Activated CD8-positive, alpha-beta memory T cell treated with anti-CD3 and anti-CD28 coated beads for 4 hours (primary cell): ENCODE measurements at regions not wholly inside any gene's neighbourhood (a gene's known extent, or its start where the extent isn't known, plus 50 kb on each side); places are given as distances from the start of the nearest gene placed in this dataset.

Experiments used
- DNase-seq, 2 donors: peaks; one replicate each; pipeline ENCODE4 v3.0.0-alpha.2; 2020; ENCODE audit warnings: low read depth in 2 of 2

GRCh38 chr14:49999146-49999761 lies 106.4 kb downstream of the ARF6 start:
- DNase-seq = peak; percentile 47 to 65

GRCh38 chr14:49999826-50000379 lies 107.0 kb downstream of the ARF6 start:
- DNase-seq = no peak

GRCh38 chr14:50000380-50001150 lies 107.7 kb downstream of the ARF6 start:
- DNase-seq = peak; percentile 62 to 75

GRCh38 chr14:50001151-50001998 lies 108.5 kb downstream of the ARF6 start:
- peak; percentile 28 to 50 for DNase-seq

GRCh38 chr14:50001999-50002925 lies 109.4 kb downstream of the ARF6 start:
- DNase-seq = peak; percentile 34 to 61

GRCh38 chr14:50002926-50003212 lies 110.0 kb downstream of the ARF6 start:
- no peak for DNase-seq

- peak; percentile 33 to 47 for DNase-seq
Measured at GRCh38 chr14:50003213-50004021, 110.5 kb downstream of the ARF6 start.

- no peak for DNase-seq
Measured at GRCh38 chr14:50006141-50006540, 110.2 kb downstream of the VCPKMT start.

GRCh38 chr14:50007123-50007903 lies 109.1 kb downstream of the VCPKMT start:
- no peak for DNase-seq

- DNase-seq = no peak
Measured at GRCh38 chr14:50008562-50008961, 107.8 kb downstream of the VCPKMT start.

GRCh38 chr14:50008974-50009373 lies 107.4 kb downstream of the VCPKMT start:
- DNase-seq = no peak

GRCh38 chr14:50010752-50011151 lies 105.6 kb downstream of the VCPKMT start:
- DNase-seq = no peak

- no peak for DNase-seq
Measured at GRCh38 chr14:50011242-50011641, 105.1 kb downstream of the VCPKMT start.

- no peak for DNase-seq
Measured at GRCh38 chr14:50012644-50013043, 103.7 kb downstream of the VCPKMT start.

GRCh38 chr14:50013198-50013918 lies 103.0 kb downstream of the VCPKMT start:
- no peak for DNase-seq

- no peak for DNase-seq
Measured at GRCh38 chr14:50013934-50014333, 102.4 kb downstream of the VCPKMT start.

GRCh38 chr14:50014809-50015430 lies 101.5 kb downstream of the VCPKMT start:
- no peak for DNase-seq

- DNase-seq = no peak
Measured at GRCh38 chr14:50015716-50016115, 100.7 kb downstream of the VCPKMT start.
